ENCODE measurements at regions not wholly inside any gene's neighbourhood (a gene's known extent, or its start where the extent isn't known, plus 50 kb on each side); places are given as distances from the start of the nearest gene placed in this dataset.
A peak's percentile ranks its signal among the peaks of the same experiment; 100 is the strongest.

DNA sequence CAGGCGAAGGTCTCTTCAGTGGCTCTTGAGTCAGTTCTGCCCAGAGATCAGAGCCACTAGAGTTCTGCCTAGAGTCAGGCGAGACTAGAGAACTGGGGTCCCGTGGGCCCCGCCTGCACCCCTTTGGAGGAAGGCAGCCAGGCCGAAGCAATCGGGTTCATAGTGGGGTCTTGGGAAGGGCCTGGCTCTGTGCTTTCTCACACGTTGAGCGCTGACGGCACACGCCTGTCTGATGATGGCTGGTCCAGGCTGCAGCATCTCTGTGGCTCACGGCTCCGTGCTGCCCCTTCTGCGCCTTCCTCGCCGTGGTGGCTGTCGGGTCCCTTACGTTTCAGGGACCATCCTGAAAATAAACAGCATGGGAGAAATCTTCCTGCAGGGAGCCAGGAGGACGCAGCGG is 78.3 kb upstream of the RNU6ATAC start:
- Histone ChIP-seq H3K27ac (ENCODE audit: low read depth in 1 of 2, low read length in 2 of 2) (no peak overlapping the region), H3K9me3 (ENCODE audit: control insufficient read depth in 1 of 2, insufficient read depth in 1 of 2, low read length in 2 of 2) (peaks cover 3 to 15% of the 10 kb centered on the region in 2 experiments), H3K27me3 (ENCODE audit: control insufficient read depth in 1 of 2, insufficient read depth in 2 of 2, low read length in 2 of 2) (no peaks in the 10 kb centered on the region), H3K4me3 (ENCODE audit: low read length) (no peak overlapping the region), H3K4me1 (ENCODE audit: insufficient read depth, low read length) (peaks cover 11% of the 10 kb centered on the region), H3K36me3 (ENCODE audit: insufficient read depth, low read length) (no peaks in the 10 kb centered on the region)
- no peak overlapping the region for H3K27ac Mint-ChIP-seq
- ChIA-PET CTCF (no interaction called here), POLR2A (no interaction called here)
- intact Hi-C loops (cut with DNase I, micrococcal nuclease) = no loop called here
- peaks cover 18% of the 10 kb centered on the region for H3K4me1 Mint-ChIP-seq (ENCODE audit: low read depth)
- no peak for TF ChIP-seq CTCF (IDR thresholded peaks at IDR 0.05)
- H3K9me3 Mint-ChIP-seq = no peaks in the 10 kb centered on the region
- DNase-seq = no peak
- H3K27me3 Mint-ChIP-seq = no peaks in the 10 kb centered on the region
- ATAC-seq (ENCODE audit: poor library complexity) = no peak
- no peak overlapping the region for H3K4me3 Mint-ChIP-seq
- H3K36me3 Mint-ChIP-seq (ENCODE audit: low read depth) = no peaks in the 10 kb centered on the region

DNA sequence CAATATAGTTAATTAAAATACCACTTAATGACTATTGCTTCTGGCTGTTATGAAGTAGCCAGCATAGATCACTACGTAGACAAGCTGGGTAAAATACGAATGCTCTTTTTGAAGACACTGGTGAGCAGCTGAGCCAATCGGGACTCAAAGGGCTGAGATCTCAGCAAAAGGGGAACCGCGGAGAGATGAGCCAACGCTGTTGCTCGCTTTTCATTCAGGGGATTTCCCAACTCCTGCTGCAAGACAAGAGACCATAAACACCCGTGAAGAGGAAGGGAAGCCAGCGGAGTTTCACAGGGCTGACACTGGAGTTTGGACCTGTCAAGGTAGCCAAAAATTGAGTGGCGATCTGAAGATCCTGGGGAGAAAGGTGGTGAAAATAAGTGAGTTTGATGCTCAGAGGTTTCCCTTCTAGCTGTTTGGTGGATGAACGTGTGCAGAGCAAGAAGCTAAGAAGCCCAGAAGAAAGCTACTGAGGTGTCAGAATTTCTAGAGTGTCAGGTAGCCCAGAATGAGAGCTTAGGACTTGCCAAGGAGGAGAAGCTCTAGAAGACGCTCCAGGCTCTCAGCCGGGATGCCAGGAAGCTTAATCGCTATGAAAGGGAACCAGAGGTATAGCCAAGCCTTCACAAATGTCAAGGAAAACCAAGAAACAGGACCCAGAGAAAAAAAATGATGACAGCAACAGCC is 79.6 kb upstream of the RNU6ATAC start:
- peak overlapping the region; percentile 4 for H3K4me3 Mint-ChIP-seq
- peak in 10 of 14 experiments; percentile 8 to 83 (median 21) for DNase-seq
- CTCF ChIA-PET = interaction anchor here (1.3 kb wide), 1 partner anchor 206 kb away, joined by 4 read pairs; no protein-coding TSS in a partner anchor

DNA sequence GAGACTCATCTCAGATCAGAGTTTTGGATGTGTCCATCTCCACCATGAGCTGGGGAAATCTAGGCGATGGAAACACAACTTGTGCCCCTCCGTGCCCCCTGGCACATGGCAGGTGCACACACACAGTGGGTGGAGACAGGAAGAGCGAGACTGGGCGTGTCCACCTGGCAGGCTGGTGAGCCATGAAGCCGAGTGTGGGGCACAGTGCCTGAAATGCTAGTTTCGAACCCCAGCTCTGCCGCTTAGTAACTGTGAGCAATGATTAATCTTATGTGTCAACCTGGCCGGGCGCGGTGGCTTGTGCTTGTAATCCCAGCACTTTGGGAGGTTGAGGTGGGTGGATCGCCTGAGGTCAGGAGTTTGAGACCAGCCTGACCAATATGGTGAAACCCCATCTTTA is 80.8 kb upstream of the RNU6ATAC start:
- DNase-seq (no peak), ATAC-seq (ENCODE audit: poor library complexity) (no peak)
- intact Hi-C loops (cut with DNase I, micrococcal nuclease) = no loop called here
- Histone ChIP-seq H3K27me3 (ENCODE audit: control insufficient read depth in 1 of 2, insufficient read depth in 2 of 2, low read length in 2 of 2) (no peaks in the 10 kb centered on the region), H3K4me3 (ENCODE audit: low read length) (no peak overlapping the region), H3K27ac (ENCODE audit: low read depth in 1 of 2, low read length in 2 of 2) (no peak overlapping the region), H3K36me3 (ENCODE audit: insufficient read depth, low read length) (no peaks in the 10 kb centered on the region), H3K4me1 (ENCODE audit: insufficient read depth, low read length) (peaks cover 11% of the 10 kb centered on the region), H3K9me3 (ENCODE audit: control insufficient read depth in 1 of 2, insufficient read depth in 1 of 2, low read length in 2 of 2) (peaks cover 11 to 27% of the 10 kb centered on the region in 2 experiments)
- no peaks in the 10 kb centered on the region for H3K36me3 Mint-ChIP-seq (ENCODE audit: low read depth)
- H3K4me3 Mint-ChIP-seq = no peak overlapping the region
- H3K9me3 Mint-ChIP-seq = peaks cover 4% of the 10 kb centered on the region
- ChIA-PET POLR2A (no interaction called here), CTCF (no interaction called here)
- H3K27ac Mint-ChIP-seq = no peak overlapping the region
- TF ChIP-seq CTCF (IDR thresholded peaks at IDR 0.05) = no peak
- H3K4me1 Mint-ChIP-seq (ENCODE audit: low read depth) = peaks cover 18% of the 10 kb centered on the region
- no peaks in the 10 kb centered on the region for H3K27me3 Mint-ChIP-seq

More for the DNA sequence above, 79.6 kb upstream of the RNU6ATAC start:
- no peaks in the 10 kb centered on the region for H3K36me3 ChIP-seq (ENCODE audit: insufficient read depth, low read length)
- intact Hi-C loops (cut with DNase I, micrococcal nuclease) = no loop called here
- no peak for TF ChIP-seq CTCF (IDR thresholded peaks at IDR 0.05)
- Mint-ChIP-seq H3K4me1 (ENCODE audit: low read depth) (peaks cover 18% of the 10 kb centered on the region), H3K36me3 (ENCODE audit: low read depth) (no peaks in the 10 kb centered on the region), H3K27me3 (no peaks in the 10 kb centered on the region), H3K9me3 (peaks cover 4% of the 10 kb centered on the region), H3K27ac (peak overlapping the region; percentile 61)
- H3K4me3 ChIP-seq (ENCODE audit: low read length) = no peak overlapping the region
- peaks cover 11 to 25% of the 10 kb centered on the region in 2 experiments for H3K9me3 ChIP-seq (ENCODE audit: control insufficient read depth in 1 of 2, insufficient read depth in 1 of 2, low read length in 2 of 2)
- no peaks in the 10 kb centered on the region for H3K27me3 ChIP-seq (ENCODE audit: control insufficient read depth in 1 of 2, insufficient read depth in 2 of 2, low read length in 2 of 2)
- POLR2A ChIA-PET = no interaction called here
- H3K27ac ChIP-seq (ENCODE audit: low read depth in 1 of 2, low read length in 2 of 2) = no peak overlapping the region
- H3K4me1 ChIP-seq (ENCODE audit: insufficient read depth, low read length) = peaks cover 11% of the 10 kb centered on the region
- peak; percentile 97 for ATAC-seq (ENCODE audit: poor library complexity)

All from CD4-positive, alpha-beta T cell (primary cell).